GM23338 (cell line): ENCODE measurements at regions not wholly inside any gene's neighbourhood (a gene's known extent, or its start where the extent isn't known, plus 50 kb on each side); places are given as distances from the start of the nearest gene placed in this dataset.

Experiments used
- CREB1 ChIP-seq: fragments of 250-450 bp; sonication (Bioruptor Pico); IDR thresholded peaks from 2 replicates; pipeline ENCODE4 v1.5.0; 2020; ENCODE audit warnings: low read depth, mild to moderate bottlenecking, moderate library complexity
- CTCF ChIP-seq, 2 experiments: fragments of 200-600 bp in 1 of 2; sonication (generic) in 1 of 2; conservative IDR thresholded peaks; 2 replicates each; pipeline versions ENCODE4 v1.5.1 to v1.6.1; 2016 to 2017; ENCODE audit warnings: antibody characterized with exemption in 2 of 2, low read depth in 2 of 2, mild to moderate bottlenecking in 2 of 2, moderate library complexity in 1 of 2

GRCh38 chr9:86557063-86557766, 203.0 kb upstream of the TUT7 start:
- TF ChIP-seq CTCF (conservative IDR thresholded peaks at IDR 0.05; ENCODE audit: low read depth in 2 of 2) (no peak), CREB1 (CRISPR knock-in tag) (no peak)
